ENCODE measurements at regions not wholly inside any gene's neighbourhood (a gene's known extent, or its start where the extent isn't known, plus 50 kb on each side); places are given as distances from the start of the nearest gene placed in this dataset.
"Not testable (repeated sequence)": the region's sequence is repeated elsewhere in the genome, so short reads cannot be mapped to it uniquely, and the experiment has no call there.

- DNase-seq: no peak
Observed at GRCh38 chr13:62158520-62158919, 742.9 kb upstream of the PCDH20 start.

GRCh38 chr13:62151724-62152123 lies 736.1 kb upstream of the PCDH20 start:
- not testable (repeated sequence) for DNase-seq

- DNase-seq: no peak
Observed at GRCh38 chr13:62142048-62142447, 726.4 kb upstream of the PCDH20 start.

GRCh38 chr13:62139597-62139996 lies 723.9 kb upstream of the PCDH20 start:
- no peak for DNase-seq

- no peak for DNase-seq
Observed at GRCh38 chr13:62137629-62138405, 722.2 kb upstream of the PCDH20 start.

GRCh38 chr13:62131604-62132003 lies 716.0 kb upstream of the PCDH20 start:
- DNase-seq: no peak

- DNase-seq: no peak
Observed at GRCh38 chr13:62130062-62130970, 714.7 kb upstream of the PCDH20 start.

GRCh38 chr13:62129000-62129551 lies 713.4 kb upstream of the PCDH20 start:
- no peak for DNase-seq

GRCh38 chr13:62126400-62126799 lies 710.8 kb upstream of the PCDH20 start:
- no peak for DNase-seq

GRCh38 chr13:62125451-62125850 lies 709.8 kb upstream of the PCDH20 start:
- DNase-seq: no peak

GRCh38 chr13:62123409-62123808 lies 707.8 kb upstream of the PCDH20 start:
- no peak for DNase-seq

GRCh38 chr13:62122434-62122833 lies 706.8 kb upstream of the PCDH20 start:
- DNase-seq: no peak

GRCh38 chr13:62119739-62120700 lies 704.4 kb upstream of the PCDH20 start:
- DNase-seq: no peak

GRCh38 chr13:62115831-62116230 lies 700.2 kb upstream of the PCDH20 start:
- DNase-seq: no peak

GRCh38 chr13:62113179-62113578 lies 697.5 kb upstream of the PCDH20 start:
- DNase-seq: no peak

- DNase-seq: no peak
Observed at GRCh38 chr13:62110079-62110478, 694.4 kb upstream of the PCDH20 start.

GRCh38 chr13:62104136-62104535 lies 688.5 kb upstream of the PCDH20 start:
- not testable (repeated sequence) for DNase-seq

- no peak for DNase-seq
Observed at GRCh38 chr13:62096652-62097051, 681.0 kb upstream of the PCDH20 start.

GRCh38 chr13:62094932-62095331 lies 679.3 kb upstream of the PCDH20 start:
- no peak for DNase-seq

- no peak for DNase-seq
Observed at GRCh38 chr13:62093984-62094780, 678.5 kb upstream of the PCDH20 start.

GRCh38 chr13:62092949-62093348 lies 677.3 kb upstream of the PCDH20 start:
- no peak for DNase-seq

- no peak for DNase-seq
Observed at GRCh38 chr13:62092536-62092935, 676.9 kb upstream of the PCDH20 start.
